Hematopoietic multipotent progenitor cell treated with erythropoietin and hydrocortisone succinate and interleukin-3 and kit ligand, for 17 days (in vitro differentiated cells): ENCODE measurements at regions not wholly inside any gene's neighbourhood (a gene's known extent, or its start where the extent isn't known, plus 50 kb on each side); places are given as distances from the start of the nearest gene placed in this dataset.

ENCODE experiments used
- DNase-seq: peaks from one replicate; pipeline ENCODE4 v3.0.0-alpha.2; 2015; ENCODE audit warnings: low spot score

DNA sequence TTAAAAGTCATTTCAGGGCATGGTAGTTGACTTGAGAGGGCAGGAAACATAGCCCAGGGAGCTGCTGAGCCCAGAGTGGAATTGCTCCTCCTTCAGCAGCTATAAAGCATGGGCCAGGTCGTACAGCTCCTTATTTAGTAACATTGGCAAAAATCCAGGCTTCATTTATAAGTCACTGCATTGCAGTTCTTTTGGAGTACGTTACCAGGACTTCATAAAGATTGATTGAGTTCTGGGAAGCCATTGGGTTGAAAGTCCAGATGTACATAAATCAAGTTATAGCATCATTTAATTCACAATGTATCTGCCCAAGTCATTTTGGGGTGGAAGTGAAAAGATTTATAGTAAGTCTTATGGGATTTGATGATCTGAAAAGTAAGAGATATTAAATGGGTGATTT, 53.0 kb upstream of the ANKEF1 start:
- DNase-seq = no peak

- DNase-seq = peak; percentile 29
These were observed 56.3 kb upstream of the ANKEF1 start for GRCh38 chr20:9978397-9979004.

GRCh38 chr20:9977629-9978028, 57.2 kb upstream of the ANKEF1 start:
- DNase-seq = no peak

DNA sequence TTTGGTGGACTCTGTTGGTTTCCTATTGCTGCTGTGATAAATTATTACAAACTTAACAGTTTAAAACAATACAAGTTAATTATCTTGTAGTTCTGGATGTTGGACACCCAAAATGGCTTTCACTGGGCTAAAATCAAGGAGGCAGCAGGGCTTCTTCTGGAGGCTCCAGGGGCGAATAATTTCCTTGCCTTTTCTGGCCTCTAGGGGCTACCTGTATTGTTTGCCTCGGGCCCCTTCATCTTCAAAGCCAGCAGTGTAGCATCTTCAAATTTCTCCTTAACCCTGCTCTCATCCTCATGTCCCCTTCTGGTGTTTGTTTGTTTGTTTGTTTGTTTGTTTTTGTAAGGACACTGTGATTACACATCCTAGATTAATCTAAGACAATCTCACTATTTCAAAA, 60.5 kb upstream of the ANKEF1 start:
- no peak for DNase-seq

DNA sequence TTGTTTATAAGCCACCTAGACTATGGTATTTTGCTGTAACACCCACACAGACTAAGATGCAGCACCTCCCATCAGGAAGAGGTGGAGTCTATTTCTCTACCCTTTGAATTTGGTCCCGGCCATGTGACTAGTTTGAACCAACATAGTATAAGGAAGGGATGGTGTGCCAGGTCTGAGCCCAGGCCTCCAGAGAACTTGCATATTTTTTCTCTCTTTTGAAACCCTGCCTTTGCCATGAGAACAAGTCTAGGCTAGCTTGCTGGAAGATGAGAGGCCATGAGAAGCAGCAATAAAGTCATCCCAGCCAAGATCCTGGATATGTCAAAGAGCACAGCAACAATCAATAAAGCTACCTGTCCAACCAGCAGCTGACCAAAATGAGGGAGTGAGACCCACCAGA, 63.0 kb upstream of the ANKEF1 start:
- no peak for DNase-seq

- DNase-seq = no peak
These were observed 65.2 kb upstream of the ANKEF1 start for GRCh38 chr20:9969626-9970025.

GRCh38 chr20:9968015-9968414, 66.8 kb upstream of the ANKEF1 start:
- DNase-seq = no peak

GRCh38 chr20:9966966-9967365, 67.8 kb upstream of the ANKEF1 start:
- DNase-seq = no peak

DNA sequence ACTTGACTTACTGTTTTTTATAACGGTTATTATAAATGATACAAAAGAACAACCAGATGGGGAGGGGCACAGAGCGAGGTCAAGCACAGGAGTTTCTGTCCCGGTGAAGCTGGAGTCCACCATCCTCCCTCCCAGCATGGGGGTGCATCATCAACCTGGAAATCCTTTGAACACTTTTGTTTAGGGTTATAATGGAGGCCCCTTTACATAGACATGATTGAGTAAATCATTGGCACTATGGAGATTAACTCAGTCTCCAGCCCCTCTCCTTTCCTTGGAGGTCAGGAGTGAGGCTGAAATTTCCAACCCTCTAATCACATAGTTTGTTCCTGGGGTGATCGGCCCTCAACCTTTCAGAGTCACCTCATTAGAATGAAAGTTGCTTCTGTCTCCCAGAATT, 71.8 kb upstream of the ANKEF1 start:
- no peak for DNase-seq

- DNase-seq = no peak
These were observed 76.1 kb upstream of the ANKEF1 start for GRCh38 chr20:9958693-9959092.

DNA sequence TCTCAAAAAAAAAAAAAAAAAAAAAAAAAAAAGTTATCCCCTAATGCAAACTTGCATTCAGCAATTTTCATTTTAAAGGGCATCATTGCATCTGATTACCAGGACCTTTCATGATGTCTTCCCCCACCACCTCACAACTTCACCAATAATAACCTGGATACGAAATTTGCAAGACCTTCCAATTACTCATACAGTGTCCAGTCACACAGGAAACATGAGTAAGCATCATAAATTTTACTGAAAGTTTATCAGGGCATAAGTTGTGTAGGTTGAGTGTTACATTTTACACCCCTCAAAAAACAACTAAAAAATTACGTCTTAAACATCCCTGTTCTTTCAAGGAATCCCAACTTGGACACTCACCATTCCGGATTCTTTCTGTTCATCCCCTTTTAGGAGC, 79.1 kb upstream of the ANKEF1 start:
- no peak for DNase-seq

DNA sequence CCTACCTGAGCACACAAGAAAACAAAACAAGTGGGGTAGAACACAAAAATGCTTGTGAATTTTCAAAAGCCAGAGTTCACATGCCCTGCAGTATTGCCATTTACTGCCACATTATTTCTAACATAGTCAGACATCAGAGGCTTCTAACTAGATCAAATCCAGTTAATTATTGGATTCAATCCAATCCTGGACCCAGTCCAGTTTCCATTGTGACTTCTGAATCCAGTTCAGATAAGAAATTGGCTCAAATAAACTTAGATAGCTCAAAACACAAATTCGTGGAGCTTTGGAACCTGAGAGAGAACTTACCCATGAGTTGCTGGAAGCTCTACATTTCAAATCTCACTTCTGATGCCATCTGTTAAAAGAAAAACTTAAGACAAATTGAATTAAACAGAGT, 85.2 kb upstream of the ANKEF1 start:
- DNase-seq = no peak

DNA sequence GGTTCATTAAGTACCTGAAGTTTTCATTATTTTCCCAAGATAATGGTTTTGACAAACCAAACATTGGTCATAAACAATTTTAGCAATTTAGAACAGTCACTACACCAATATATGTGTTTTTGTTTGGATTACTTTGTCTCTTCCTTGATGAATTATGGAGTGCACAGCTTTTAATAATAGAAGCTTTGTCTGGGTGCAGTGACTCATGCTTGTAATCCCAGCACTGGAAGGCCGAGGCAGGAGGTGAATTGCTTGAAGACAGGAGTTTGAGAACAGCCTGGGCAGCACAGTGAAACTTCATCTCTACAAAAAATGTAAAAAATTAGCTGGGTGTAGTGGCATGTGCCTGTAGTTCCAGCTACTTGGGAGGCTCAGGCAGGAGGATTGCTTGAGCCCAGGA, 89.4 kb upstream of the ANKEF1 start:
- DNase-seq = no peak

GRCh38 chr20:9942736-9943135, 92.1 kb upstream of the ANKEF1 start:
- DNase-seq = no peak

DNA sequence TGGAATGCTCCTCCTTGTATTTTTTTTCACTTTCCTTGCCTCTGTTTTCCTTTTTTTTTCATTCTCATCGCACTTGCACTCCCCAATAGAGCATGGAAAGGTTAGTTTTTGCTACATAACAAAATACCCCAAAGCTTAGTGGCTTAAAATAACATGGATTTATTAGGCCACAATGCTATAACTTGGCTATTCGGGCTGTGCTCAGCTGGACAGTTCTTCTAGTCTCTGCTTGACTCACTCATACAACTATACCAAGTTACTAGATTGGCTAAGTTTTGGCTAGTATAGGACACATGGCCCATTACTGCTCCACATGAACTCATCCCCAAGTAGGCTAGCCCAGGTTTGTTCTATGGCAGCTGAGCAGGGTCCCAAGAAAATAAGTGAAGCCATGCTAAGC, 94.5 kb upstream of the ANKEF1 start:
- DNase-seq = no peak

DNA sequence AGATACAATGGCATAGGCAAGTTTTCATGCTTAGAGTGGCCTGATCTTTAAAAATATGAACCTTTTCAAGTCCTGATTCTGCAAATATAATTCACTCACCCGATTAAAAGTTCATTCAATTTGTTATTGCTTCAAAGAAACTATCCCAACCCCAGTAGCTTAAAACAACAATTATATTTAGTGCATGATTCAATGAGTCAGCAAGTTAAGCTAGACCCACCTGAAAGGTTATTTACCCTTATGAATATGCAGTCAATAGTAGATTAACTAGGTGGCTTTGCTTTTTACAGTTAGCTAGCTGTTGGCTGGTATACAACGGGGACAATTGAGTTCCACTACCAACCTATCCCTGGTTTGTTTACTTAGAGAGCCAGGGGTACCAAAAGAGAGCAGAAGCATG, 95.6 kb upstream of the ANKEF1 start:
- no peak for DNase-seq

GRCh38 chr20:9935285-9935684, 96.4 kb upstream of the PAK5 start:
- no peak for DNase-seq

- no peak for DNase-seq
These were observed 91.3 kb upstream of the PAK5 start for GRCh38 chr20:9930142-9930541.

DNA sequence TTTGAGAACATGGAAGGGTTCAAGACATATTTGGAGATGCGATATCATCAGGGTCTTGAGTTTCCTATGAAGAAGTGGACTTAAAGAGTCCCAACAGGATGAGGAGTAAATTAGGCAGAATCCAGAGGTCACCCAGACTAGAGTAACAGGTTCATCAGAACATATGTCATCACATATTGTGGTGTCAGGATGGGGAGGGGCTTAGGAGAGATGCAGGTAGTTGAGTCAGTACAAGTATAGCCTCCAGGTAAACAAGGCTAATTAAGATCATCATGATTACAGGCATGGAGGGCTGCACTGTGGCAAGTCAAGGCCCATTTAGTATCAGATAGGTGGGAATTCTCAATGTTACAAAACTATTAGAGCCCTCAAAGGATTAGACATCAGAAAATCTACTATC, 90.1 kb upstream of the PAK5 start:
- DNase-seq = no peak

- DNase-seq = no peak
These were observed 89.4 kb upstream of the PAK5 start for GRCh38 chr20:9928281-9928737.

- DNase-seq = no peak
These were observed 88.3 kb upstream of the PAK5 start for GRCh38 chr20:9927224-9927623.

GRCh38 chr20:9926476-9926875, 87.6 kb upstream of the PAK5 start:
- no peak for DNase-seq

DNA sequence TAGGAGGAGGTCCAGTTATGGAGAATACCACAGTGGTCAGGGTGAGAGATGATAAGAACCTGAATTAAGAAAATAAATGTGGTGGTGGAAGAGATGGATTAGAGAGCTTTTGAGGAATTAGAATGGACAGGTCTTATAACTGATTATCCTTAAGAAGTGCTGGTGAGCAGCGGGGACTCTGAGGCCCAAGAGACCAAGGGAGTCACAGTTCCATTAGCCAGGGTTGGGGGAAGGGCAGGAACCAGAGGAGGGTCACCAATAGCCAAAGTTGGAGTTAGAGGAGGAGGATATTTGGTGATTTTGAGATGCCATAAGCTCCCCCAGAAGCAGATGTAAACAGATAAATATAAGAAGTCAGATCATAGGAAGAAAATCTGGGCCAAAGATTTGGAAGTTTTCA, 87.1 kb upstream of the PAK5 start:
- no peak for DNase-seq

GRCh38 chr20:9923648-9924047, 84.8 kb upstream of the PAK5 start:
- DNase-seq = no peak

- DNase-seq = no peak
These were observed 82.0 kb upstream of the PAK5 start for GRCh38 chr20:9920866-9921265.
